ENCODE measurements at regions not wholly inside any gene's neighbourhood (a gene's known extent, or its start where the extent isn't known, plus 50 kb on each side); places are given as distances from the start of the nearest gene placed in this dataset.

DNA sequence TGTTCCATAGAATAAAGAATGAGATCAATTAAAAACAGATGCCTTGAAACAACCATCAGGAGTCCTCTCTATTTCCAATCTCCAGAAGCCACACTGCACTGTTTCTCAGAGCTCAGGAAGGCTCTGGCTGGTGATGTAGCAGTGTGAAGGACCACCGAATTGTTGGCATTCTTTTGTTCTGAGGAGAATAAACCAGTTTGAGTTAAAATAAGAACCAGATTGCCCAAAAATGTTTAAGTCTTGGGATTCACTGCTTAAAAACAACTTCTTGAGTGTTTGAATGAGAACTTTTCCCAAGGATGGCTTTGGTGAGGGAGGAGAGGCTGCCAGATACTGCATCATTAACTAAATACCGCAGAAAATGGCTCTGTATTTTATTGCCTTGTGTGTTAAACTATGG, 341.2 kb downstream of the C12orf75 start:
- H3K9me3 Mint-ChIP-seq = peaks cover 11% of the 10 kb centered on the region

GRCh38 chr12:105672121-105672975, 341.9 kb downstream of the C12orf75 start:
- H3K36me3 Mint-ChIP-seq (ENCODE audit: low read depth) = no peaks in the 10 kb centered on the region
- TF ChIP-seq, protein P1, sequence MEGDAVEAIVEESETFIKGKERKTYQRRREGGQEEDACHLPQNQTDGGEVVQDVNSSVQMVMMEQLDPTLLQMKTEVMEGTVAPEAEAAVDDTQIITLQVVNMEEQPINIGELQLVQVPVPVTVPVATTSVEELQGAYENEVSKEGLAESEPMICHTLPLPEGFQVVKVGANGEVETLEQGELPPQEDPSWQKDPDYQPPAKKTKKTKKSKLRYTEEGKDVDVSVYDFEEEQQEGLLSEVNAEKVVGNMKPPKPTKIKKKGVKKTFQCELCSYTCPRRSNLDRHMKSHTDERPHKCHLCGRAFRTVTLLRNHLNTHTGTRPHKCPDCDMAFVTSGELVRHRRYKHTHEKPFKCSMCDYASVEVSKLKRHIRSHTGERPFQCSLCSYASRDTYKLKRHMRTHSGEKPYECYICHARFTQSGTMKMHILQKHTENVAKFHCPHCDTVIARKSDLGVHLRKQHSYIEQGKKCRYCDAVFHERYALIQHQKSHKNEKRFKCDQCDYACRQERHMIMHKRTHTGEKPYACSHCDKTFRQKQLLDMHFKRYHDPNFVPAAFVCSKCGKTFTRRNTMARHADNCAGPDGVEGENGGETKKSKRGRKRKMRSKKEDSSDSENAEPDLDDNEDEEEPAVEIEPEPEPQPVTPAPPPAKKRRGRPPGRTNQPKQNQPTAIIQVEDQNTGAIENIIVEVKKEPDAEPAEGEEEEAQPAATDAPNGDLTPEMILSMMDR (IDR thresholded peaks at IDR 0.05) = no peak
- H3K27ac Mint-ChIP-seq = peak overlapping the region; percentile 57
- no peak for DNase-seq
- H3K27me3 Mint-ChIP-seq (ENCODE audit: low read depth, poor library complexity) = peaks cover 8% of the 10 kb centered on the region
- H3K4me1 Mint-ChIP-seq = peaks cover 28% of the 10 kb centered on the region
- H3K4me3 Mint-ChIP-seq = no peak overlapping the region
- H3K9me3 Mint-ChIP-seq = peaks cover 11% of the 10 kb centered on the region

More for the DNA sequence above, 341.2 kb downstream of the C12orf75 start:
- no peak for DNase-seq
- Mint-ChIP-seq H3K4me1 (peaks cover 22% of the 10 kb centered on the region), H3K27me3 (ENCODE audit: low read depth, poor library complexity) (peaks cover 8% of the 10 kb centered on the region), H3K36me3 (ENCODE audit: low read depth) (no peaks in the 10 kb centered on the region), H3K4me3 (no peak overlapping the region), H3K27ac (no peak overlapping the region)
- TF ChIP-seq, protein P1 (IDR thresholded peaks at IDR 0.05) = no peak

- H3K36me3 Mint-ChIP-seq (ENCODE audit: low read depth) = no peaks in the 10 kb centered on the region
- H3K9me3 Mint-ChIP-seq = peaks cover 4% of the 10 kb centered on the region
- peaks cover 36% of the 10 kb centered on the region for H3K4me1 Mint-ChIP-seq
- DNase-seq = no peak
- peaks cover 8% of the 10 kb centered on the region for H3K27me3 Mint-ChIP-seq (ENCODE audit: low read depth, poor library complexity)
- TF ChIP-seq, protein P1 (IDR thresholded peaks at IDR 0.05) = no peak
- H3K4me3 Mint-ChIP-seq = no peak overlapping the region
- H3K27ac Mint-ChIP-seq = no peak overlapping the region
Observed at GRCh38 chr12:105674871-105675699, 344.6 kb downstream of the C12orf75 start.

DNA sequence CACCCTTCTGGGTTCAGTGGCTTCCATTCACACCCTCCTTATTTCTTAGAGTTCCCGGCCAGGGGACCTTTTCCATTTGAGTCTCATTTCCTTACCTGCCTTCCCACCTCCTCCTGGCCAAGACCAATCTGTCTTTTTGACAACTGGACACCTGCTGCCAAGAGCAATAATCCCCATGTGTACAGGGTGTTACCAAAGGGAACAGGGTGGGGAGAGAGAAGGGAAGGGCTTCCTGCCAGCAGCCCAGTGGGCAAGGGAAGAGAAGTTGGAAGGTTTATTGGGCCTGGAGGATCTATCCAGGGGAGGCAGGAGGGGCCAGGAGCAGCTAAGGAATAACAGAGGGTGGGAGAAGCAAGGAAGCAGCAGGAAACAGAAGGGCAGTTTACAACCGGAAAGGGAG, 346.2 kb downstream of the C12orf75 start:
- Mint-ChIP-seq H3K36me3 (ENCODE audit: low read depth) (no peaks in the 10 kb centered on the region), H3K27me3 (ENCODE audit: low read depth, poor library complexity) (peaks cover 2% of the 10 kb centered on the region), H3K4me1 (peaks cover 36% of the 10 kb centered on the region), H3K4me3 (no peak overlapping the region), H3K9me3 (no peaks in the 10 kb centered on the region), H3K27ac (no peak overlapping the region)
- TF ChIP-seq, protein P1 (IDR thresholded peaks at IDR 0.05) = no peak
- DNase-seq = no peak

DNA sequence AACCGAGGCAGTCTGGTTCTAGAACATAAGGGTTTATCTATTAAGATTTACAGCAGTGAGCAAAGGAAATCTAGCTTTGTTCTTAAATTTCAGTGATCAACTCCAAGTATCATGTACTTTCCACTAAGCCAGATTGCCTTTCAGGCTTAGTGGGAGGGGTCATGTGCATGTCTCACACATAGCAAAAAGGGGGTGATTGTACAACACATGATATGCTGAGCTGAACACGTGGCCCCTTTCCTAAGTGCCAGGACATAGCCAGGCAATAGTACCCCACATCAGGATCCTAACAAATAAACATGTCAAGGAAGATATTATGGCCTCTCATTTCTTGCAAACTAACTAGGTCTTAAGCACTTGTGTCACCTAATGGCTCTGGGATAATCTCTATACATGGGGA, 347.2 kb downstream of the C12orf75 start:
- H3K27ac Mint-ChIP-seq = no peak overlapping the region
- no peak overlapping the region for H3K4me3 Mint-ChIP-seq
- H3K27me3 Mint-ChIP-seq (ENCODE audit: low read depth, poor library complexity) = no peaks in the 10 kb centered on the region
- peaks cover 36% of the 10 kb centered on the region for H3K4me1 Mint-ChIP-seq
- H3K36me3 Mint-ChIP-seq (ENCODE audit: low read depth) = no peaks in the 10 kb centered on the region
- no peaks in the 10 kb centered on the region for H3K9me3 Mint-ChIP-seq
- TF ChIP-seq, protein P1 (IDR thresholded peaks at IDR 0.05) = no peak
- DNase-seq = no peak
